MCF 10A (cell line): ENCODE measurements at regions not wholly inside any gene's neighbourhood (a gene's known extent, or its start where the extent isn't known, plus 50 kb on each side); places are given as distances from the start of the nearest gene placed in this dataset.

Experiments used
- BruUV-seq: library from RNA; stranded (reverse); fragments of 400-500 nt; replicated peaks from 2 replicates; lab custom pipeline; 2021; lab: Mats Ljungman, UMichigan
- CTCF ChIA-PET: fragments of 300-600 bp; sonication (Branson Sonifier 250); formaldehyde crosslinking; extraction: SDS; loops from one replicate; lab custom pipeline; 2021; ENCODE audit warnings: antibody characterized with exemption, inconsistent platforms; lab: Yijun Ruan, JAX
- POLR2A ChIA-PET: fragments of 300-600, 350-650 bp; sonication (Branson Sonifier 250); formaldehyde crosslinking; extraction: SDS; loops from one replicate; lab custom pipeline; 2020; ENCODE audit warnings: antibody characterized with exemption, inconsistent platforms; lab: Yijun Ruan, JAX
- DNase-seq: peaks from one replicate; pipeline ENCODE4 v3.0.0-alpha.2; 2018; ENCODE audit not compliant: unreplicated experiment
- H3K27ac Mint-ChIP-seq: one replicate; pipeline ENCODE4 v1.8.0; 2022; ENCODE audit warnings: mild to moderate bottlenecking, low read depth, mixed read lengths; ENCODE audit not compliant: unreplicated experiment
- H3K27me3 Mint-ChIP-seq: one replicate; pipeline ENCODE4 v1.8.0; 2022; ENCODE audit warnings: mixed read lengths; ENCODE audit not compliant: insufficient read depth, unreplicated experiment
- H3K36me3 Mint-ChIP-seq: one replicate; pipeline ENCODE4 v1.8.0; 2022; ENCODE audit warnings: mild to moderate bottlenecking, moderate library complexity, mixed read lengths; ENCODE audit not compliant: insufficient read depth, unreplicated experiment
- H3K4me1 Mint-ChIP-seq: one replicate; pipeline ENCODE4 v1.8.0; 2022; ENCODE audit warnings: mixed read lengths; ENCODE audit not compliant: insufficient read depth, unreplicated experiment
- H3K4me3 Mint-ChIP-seq: one replicate; pipeline ENCODE4 v1.8.0; 2022; ENCODE audit warnings: mild to moderate bottlenecking, moderate library complexity, mixed read lengths; ENCODE audit not compliant: unreplicated experiment
- H3K9me3 Mint-ChIP-seq: one replicate; pipeline ENCODE4 v1.8.0; 2022; ENCODE audit warnings: mixed read lengths; ENCODE audit not compliant: unreplicated experiment
- CTCF ChIP-seq: fragments of 200-600 bp; IDR thresholded peaks from one replicate; pipeline ENCODE4 v1.8.0; 2022; ENCODE audit warnings: antibody characterized with exemption, mild to moderate bottlenecking; ENCODE audit not compliant: unreplicated experiment
- intact Hi-C: fragments of 100-400 bp; cut with micrococcal nuclease; formaldehyde crosslinking; loops from 2 replicates; pipeline ENCODE4 v1.14.1; 2022

- no peaks in the 10 kb centered on the region for H3K36me3 Mint-ChIP-seq
Observed at GRCh38 chr5:6041977-6042550, 336.3 kb downstream of the MED10 start.

GRCh38 chr5:6039111-6039510 lies 339.2 kb downstream of the MED10 start:
- intact Hi-C loops: no loop called here
- no TSS peak for BruUV-seq
- no peak overlapping the region for H3K4me3 Mint-ChIP-seq
- H3K27me3 Mint-ChIP-seq: peaks cover 13% of the 10 kb centered on the region
- no peak for DNase-seq
- no peaks in the 10 kb centered on the region for H3K4me1 Mint-ChIP-seq
- no peak overlapping the region for H3K27ac Mint-ChIP-seq
- no peaks in the 10 kb centered on the region for H3K9me3 Mint-ChIP-seq
- ChIA-PET CTCF (interaction anchor here (0.5 to 1.2 kb wide), 2 partner anchors 8 to 1394 kb away, joined by 3 to 5 read pairs; no protein-coding TSS in a partner anchor), POLR2A (no interaction called here)
- no peaks in the 10 kb centered on the region for H3K36me3 Mint-ChIP-seq
- TF ChIP-seq CTCF: no peak

More at GRCh38 chr5:6041977-6042550, 336.3 kb downstream of the MED10 start:
- BruUV-seq: no TSS peak
- intact Hi-C loops: no loop called here
- H3K4me1 Mint-ChIP-seq: no peaks in the 10 kb centered on the region
- peaks cover 13% of the 10 kb centered on the region for H3K27me3 Mint-ChIP-seq
- H3K4me3 Mint-ChIP-seq: no peak overlapping the region
- ChIA-PET CTCF (no interaction called here), POLR2A (no interaction called here)
- no peaks in the 10 kb centered on the region for H3K9me3 Mint-ChIP-seq
- TF ChIP-seq CTCF: no peak
- DNase-seq: no peak
- no peak overlapping the region for H3K27ac Mint-ChIP-seq

GRCh38 chr5:6036006-6036405 lies 342.3 kb downstream of the MED10 start:
- BruUV-seq: no TSS peak
- H3K27me3 Mint-ChIP-seq: peaks cover 13% of the 10 kb centered on the region
- H3K4me1 Mint-ChIP-seq: no peaks in the 10 kb centered on the region
- no peak overlapping the region for H3K4me3 Mint-ChIP-seq
- no peak overlapping the region for H3K27ac Mint-ChIP-seq
- intact Hi-C loops: no loop called here
- no peak for DNase-seq
- POLR2A ChIA-PET: interaction anchor here (0.6 kb wide), 2 partner anchors 20 to 822 kb away, joined by 3 read pairs; no protein-coding TSS in a partner anchor
- TF ChIP-seq CTCF: no peak
- peaks cover 5% of the 10 kb centered on the region for H3K9me3 Mint-ChIP-seq
- peaks cover 6% of the 10 kb centered on the region for H3K36me3 Mint-ChIP-seq
- CTCF ChIA-PET: interaction anchor here (0.6 to 1.0 kb wide), 2 partner anchors 12 to 123 kb away, joined by 3 to 4 read pairs; no protein-coding TSS in a partner anchor

- DNase-seq: no peak
- no peak overlapping the region for H3K27ac Mint-ChIP-seq
- intact Hi-C loops: no loop called here
- H3K4me1 Mint-ChIP-seq: no peaks in the 10 kb centered on the region
- CTCF ChIA-PET: interaction anchor here (0.6 kb wide), 1 partner anchor 27 kb away, joined by 4 read pairs; no protein-coding TSS in a partner anchor
- no TSS peak for BruUV-seq
- peaks cover 6% of the 10 kb centered on the region for H3K36me3 Mint-ChIP-seq
- TF ChIP-seq CTCF: no peak
- H3K9me3 Mint-ChIP-seq: peaks cover 7% of the 10 kb centered on the region
- no peak overlapping the region for H3K4me3 Mint-ChIP-seq
- POLR2A ChIA-PET: no interaction called here
- no peaks in the 10 kb centered on the region for H3K27me3 Mint-ChIP-seq
Observed at GRCh38 chr5:6029811-6030271, 348.5 kb downstream of the MED10 start.
